LNCAP (cell line): ENCODE measurements at regions not wholly inside any gene's neighbourhood (a gene's known extent, or its start where the extent isn't known, plus 50 kb on each side); places are given as distances from the start of the nearest gene placed in this dataset.

Source experiments
- CTCF ChIP-seq: fragments of 450-650 bp; IDR thresholded peaks from 2 replicates; pipeline ENCODE4 v1.5.1; 2017; ENCODE audit warnings: mild to moderate bottlenecking

GRCh38 chr11:93967258-93967657 lies 53.9 kb upstream of the HEPHL1 start:
- TF ChIP-seq CTCF = no peak

- no peak for TF ChIP-seq CTCF
Measured at GRCh38 chr11:93967944-93968343, 53.2 kb upstream of the HEPHL1 start.

GRCh38 chr11:93969925-93970922 lies 50.9 kb upstream of the HEPHL1 start:
- TF ChIP-seq CTCF = no peak
